Left lung (tissue), 4 donors: ENCODE measurements at regions not wholly inside any gene's neighbourhood (a gene's known extent, or its start where the extent isn't known, plus 50 kb on each side); places are given as distances from the start of the nearest gene placed in this dataset.

Experiments used
- ATAC-seq: fragments of 200-7000 bp; cut with Tn5 transposase; one replicate; pipeline ENCODE4 v1.9.1; 2020; ENCODE audit warnings: moderate library complexity
- DNase-seq, 4 donors: peaks; one replicate each; pipeline ENCODE4 v3.0.0-alpha.2; 2013 to 2020
- H3K27ac ChIP-seq, 2 donors: fragments of 200-600 bp; sonication (generic) in 1 of 2; one replicate each; pipeline versions ENCODE4 v1.5.0 to v1.8.0; 2020 to 2021
- H3K27me3 ChIP-seq, 2 donors: fragments of 200-600 bp; sonication (generic) in 1 of 2; one replicate each; pipeline versions ENCODE4 v1.5.0 to v1.8.0; 2020 to 2021
- H3K36me3 ChIP-seq, 2 donors: fragments of 200-600 bp; sonication (generic) in 1 of 2; one replicate each; pipeline versions ENCODE4 v1.5.0 to v1.8.0; 2020 to 2021
- H3K4me1 ChIP-seq, 2 donors: fragments of 200-600 bp; one replicate each; pipeline ENCODE4 v1.8.0; 2021
- H3K4me3 ChIP-seq, 2 donors: fragments of 200-600 bp; sonication (generic) in 1 of 2; one replicate each; pipeline versions ENCODE4 v1.5.0 to v1.8.0; 2020 to 2021; ENCODE audit warnings: mild to moderate bottlenecking in 1 of 2
- H3K9me3 ChIP-seq, 2 donors: fragments of 200-600 bp; sonication (generic) in 1 of 2; one replicate each; pipeline versions ENCODE4 v1.5.0 to v1.8.0; 2020 to 2021
- CTCF ChIP-seq, 2 donors: fragments of 200-600 bp; sonication (generic) in 1 of 2; IDR thresholded peaks; one replicate each; pipeline versions ENCODE4 v1.5.0 to v1.8.0; 2021; ENCODE audit warnings: antibody characterized with exemption in 2 of 2
- intact Hi-C, 2 donors: fragments of 100-400 bp; cut with DNase I; formaldehyde crosslinking; loops; one replicate each; pipeline versions ENCODE4 v1.11.2 to v1.14.2; 2022
- donor health status: DM: no; HTN: yes; CAD: no.
- donor health status: DM: no; HTN: no; CAD: no.

GRCh38 chr17:36807496-36808179 lies 129.6 kb upstream of the LHX1 start:
- no peaks in the 10 kb centered on the region for H3K36me3 ChIP-seq
- intact Hi-C loops, result no loop called here
- H3K4me3 ChIP-seq, result no peak overlapping the region
- peaks cover 0 to 5% of the 10 kb centered on the region in 2 donors for H3K4me1 ChIP-seq
- H3K27ac ChIP-seq, result no peak overlapping the region
- no peak for DNase-seq
- H3K9me3 ChIP-seq, result no peaks in the 10 kb centered on the region
- no peak for ATAC-seq
- peaks cover 32 to 94% of the 10 kb centered on the region in 2 donors for H3K27me3 ChIP-seq
- no peak for TF ChIP-seq CTCF (IDR thresholded peaks at IDR 0.05)

- H3K9me3 ChIP-seq, result no peaks in the 10 kb centered on the region
- H3K27me3 ChIP-seq, result peaks cover 32 to 100% of the 10 kb centered on the region in 2 donors
- no peaks in the 10 kb centered on the region for H3K36me3 ChIP-seq
- no peak overlapping the region for H3K27ac ChIP-seq
- no peak for ATAC-seq
- no peak for DNase-seq
- intact Hi-C loops, result no loop called here
- no peak for TF ChIP-seq CTCF (IDR thresholded peaks at IDR 0.05)
- no peak overlapping the region for H3K4me3 ChIP-seq
- H3K4me1 ChIP-seq, result peaks cover 0 to 5% of the 10 kb centered on the region in 2 donors
Measured at GRCh38 chr17:36808180-36808661, 129.1 kb upstream of the LHX1 start.

- no peaks in the 10 kb centered on the region for H3K36me3 ChIP-seq
- no peak for ATAC-seq
- H3K4me3 ChIP-seq, result no peak overlapping the region
- DNase-seq, result no peak
- no peaks in the 10 kb centered on the region for H3K9me3 ChIP-seq
- peaks cover 26 to 94% of the 10 kb centered on the region in 2 donors for H3K27me3 ChIP-seq
- intact Hi-C loops, result loop anchor here in 1 of 2 donors (5.0 kb wide), 1 partner anchor 50 kb away; no protein-coding TSS in a partner anchor
- H3K4me1 ChIP-seq, result peaks cover 0 to 5% of the 10 kb centered on the region in 2 donors
- no peak for TF ChIP-seq CTCF (IDR thresholded peaks at IDR 0.05)
- H3K27ac ChIP-seq, result no peak overlapping the region
Measured at GRCh38 chr17:36812762-36813161, 124.5 kb upstream of the LHX1 start.

- Histone ChIP-seq H3K36me3 (no peaks in the 10 kb centered on the region), H3K4me1 (peaks cover 0 to 2% of the 10 kb centered on the region in 2 donors), H3K9me3 (no peaks in the 10 kb centered on the region), H3K27ac (no peak overlapping the region), H3K4me3 (no peak overlapping the region), H3K27me3 (peaks cover 20 to 94% of the 10 kb centered on the region in 2 donors)
- no peak for DNase-seq
- ATAC-seq, result no peak
- no peak for TF ChIP-seq CTCF (IDR thresholded peaks at IDR 0.05)
- intact Hi-C loops, result loop anchor here in 1 of 2 donors (5.0 kb wide), 1 partner anchor 49 kb away; no protein-coding TSS in a partner anchor
Measured at GRCh38 chr17:36813357-36813756, 123.9 kb upstream of the LHX1 start.

- no peak for DNase-seq
- TF ChIP-seq CTCF (IDR thresholded peaks at IDR 0.05), result no peak
- H3K36me3 ChIP-seq, result no peaks in the 10 kb centered on the region
- H3K9me3 ChIP-seq, result no peaks in the 10 kb centered on the region
- H3K4me3 ChIP-seq, result no peak overlapping the region
- peaks cover 13 to 94% of the 10 kb centered on the region in 2 donors for H3K27me3 ChIP-seq
- no peaks in the 10 kb centered on the region for H3K4me1 ChIP-seq
- H3K27ac ChIP-seq, result no peak overlapping the region
- ATAC-seq, result no peak
- intact Hi-C loops, result loop anchor here in 1 of 2 donors (5.0 kb wide), 1 partner anchor 48 kb away; no protein-coding TSS in a partner anchor
Measured at GRCh38 chr17:36813957-36814563, 123.2 kb upstream of the LHX1 start.
